Mucosa of descending colon (tissue), 3 donors: ENCODE measurements at regions not wholly inside any gene's neighbourhood (a gene's known extent, or its start where the extent isn't known, plus 50 kb on each side); places are given as distances from the start of the nearest gene placed in this dataset.

Source experiments
- ATAC-seq: fragments of 200-7000 bp; cut with Tn5 transposase; one replicate; pipeline ENCODE4 v1.9.1; 2020; ENCODE audit warnings: mild to moderate bottlenecking, moderate library complexity
- DNase-seq, 3 donors: peaks; one replicate each; pipeline ENCODE4 v3.0.0-alpha.2; 2020
- H3K36me3 ChIP-seq: fragments of 200-600 bp; one replicate; pipeline ENCODE4 v1.8.0; 2021; ENCODE audit warnings: low read depth, mild to moderate bottlenecking
- H3K4me1 ChIP-seq: fragments of 200-600 bp; one replicate; pipeline ENCODE4 v1.8.0; 2021; ENCODE audit warnings: low read depth, mild to moderate bottlenecking
- H3K4me3 ChIP-seq: fragments of 200-600 bp; one replicate; pipeline ENCODE4 v1.8.0; 2021; ENCODE audit warnings: mild to moderate bottlenecking
- H3K9me3 ChIP-seq: fragments of 200-600 bp; one replicate; pipeline ENCODE4 v1.8.0; 2021; ENCODE audit warnings: mild to moderate bottlenecking
- CTCF ChIP-seq: fragments of 200-600 bp; IDR thresholded peaks from one replicate; pipeline ENCODE4 v1.8.0; 2022; ENCODE audit warnings: antibody characterized with exemption, mild to moderate bottlenecking
- intact Hi-C, 2 donors: fragments of 100-400 bp; cut with DNase I in 1 of 2; cut with micrococcal nuclease in 1 of 2; formaldehyde crosslinking; loops; one replicate each; pipeline versions ENCODE4 v1.11.0 to v1.11.1; 2022; cut with DNase I, micrococcal nuclease
- donor health status: DM: no; HTN: no; CAD: no; lungs with moderate emphysema.
- donor health status: DM: no; HTN: no; CAD: no.
- donor health status: DM: no; HTN: yes; CAD: no.

- ATAC-seq, result no peak
- H3K9me3 ChIP-seq, result no peaks in the 10 kb centered on the region
- no peaks in the 10 kb centered on the region for H3K36me3 ChIP-seq
- DNase-seq, result no peak
- TF ChIP-seq CTCF, result no peak
- H3K4me3 ChIP-seq, result no peak overlapping the region
- H3K4me1 ChIP-seq, result no peaks in the 10 kb centered on the region
- intact Hi-C loops, result no loop called here
Measured at GRCh38 chr12:32989705-32990104, 93.1 kb upstream of the PKP2 start.

DNA sequence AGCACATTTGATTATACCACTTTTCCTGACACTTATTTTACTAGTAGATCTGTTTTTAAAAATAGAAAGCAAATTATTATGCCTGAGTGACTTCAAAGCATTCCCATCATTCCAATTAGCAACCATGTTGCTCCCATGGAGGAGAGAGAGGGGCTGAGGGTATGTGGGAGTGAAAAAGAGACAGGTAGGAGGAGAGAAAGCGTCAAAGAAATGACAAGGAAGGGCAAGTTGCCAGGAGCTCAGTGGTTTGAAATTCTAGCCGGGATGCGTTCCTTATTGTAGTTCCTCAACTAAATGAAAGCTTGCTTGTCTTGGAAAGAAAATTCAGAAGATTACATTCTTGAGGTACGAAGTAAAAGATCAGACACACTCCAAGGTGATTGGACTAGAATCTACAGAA is 92.4 kb upstream of the PKP2 start:
- Histone ChIP-seq H3K4me1 (no peaks in the 10 kb centered on the region), H3K4me3 (no peak overlapping the region), H3K36me3 (no peaks in the 10 kb centered on the region), H3K9me3 (no peaks in the 10 kb centered on the region)
- ATAC-seq, result no peak
- no peak for TF ChIP-seq CTCF
- DNase-seq, result no peak
- intact Hi-C loops, result no loop called here

GRCh38 chr12:32987512-32987911 is 90.9 kb upstream of the PKP2 start:
- ATAC-seq (no peak), DNase-seq (no peak)
- no peak for TF ChIP-seq CTCF
- Histone ChIP-seq H3K36me3 (no peaks in the 10 kb centered on the region), H3K9me3 (no peaks in the 10 kb centered on the region), H3K4me1 (no peaks in the 10 kb centered on the region), H3K4me3 (no peak overlapping the region)
- intact Hi-C loops, result no loop called here

- ATAC-seq (no peak), DNase-seq (no peak)
- Histone ChIP-seq H3K9me3 (no peaks in the 10 kb centered on the region), H3K4me3 (no peak overlapping the region), H3K36me3 (no peaks in the 10 kb centered on the region), H3K4me1 (no peaks in the 10 kb centered on the region)
- no peak for TF ChIP-seq CTCF
- intact Hi-C loops, result no loop called here
Measured at GRCh38 chr12:32983968-32984367, 87.4 kb upstream of the PKP2 start.

DNA sequence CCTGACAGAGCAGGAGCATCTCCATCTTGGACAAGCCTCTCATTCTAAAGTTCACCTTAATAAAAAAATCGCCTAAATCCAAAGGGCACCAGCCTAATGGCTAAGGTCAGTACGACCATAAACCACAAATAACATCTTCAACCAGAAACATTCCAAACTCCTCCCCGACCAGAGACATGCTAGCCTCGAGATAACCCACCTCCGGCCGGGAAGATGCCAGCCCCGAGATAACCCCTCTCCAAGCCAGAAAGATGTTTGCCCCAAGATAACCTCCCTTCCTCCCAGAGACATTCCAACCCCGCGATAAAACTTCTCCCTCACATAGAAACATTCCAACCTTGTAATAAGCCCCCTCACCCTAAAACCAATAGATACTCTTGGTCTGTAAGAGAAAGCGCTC is 86.8 kb upstream of the PKP2 start:
- intact Hi-C loops, result no loop called here
- no peak overlapping the region for H3K4me3 ChIP-seq
- H3K4me1 ChIP-seq, result no peaks in the 10 kb centered on the region
- ATAC-seq (no peak), DNase-seq (no peak)
- no peaks in the 10 kb centered on the region for H3K36me3 ChIP-seq
- H3K9me3 ChIP-seq, result no peaks in the 10 kb centered on the region
- no peak for TF ChIP-seq CTCF

DNA sequence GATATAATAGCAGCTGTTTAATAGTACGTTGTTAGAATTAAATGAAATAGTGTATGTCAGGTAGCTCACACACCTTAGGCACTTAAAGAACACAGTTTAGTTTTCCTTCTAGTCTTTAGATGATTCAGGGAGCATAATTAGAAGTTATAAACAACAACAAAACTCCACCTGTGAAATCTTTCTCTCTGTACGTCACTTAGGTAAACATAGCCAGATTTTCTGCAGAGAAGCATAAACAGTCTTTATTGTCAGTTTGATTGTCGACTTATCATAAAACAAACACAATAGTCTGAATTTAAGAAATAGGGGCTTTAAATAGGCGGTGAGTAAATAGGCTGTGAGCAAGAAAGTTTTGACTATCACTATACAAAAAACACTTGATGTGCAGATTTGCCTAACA is 84.6 kb upstream of the PKP2 start:
- Histone ChIP-seq H3K4me3 (no peak overlapping the region), H3K4me1 (no peaks in the 10 kb centered on the region), H3K9me3 (no peaks in the 10 kb centered on the region), H3K36me3 (no peaks in the 10 kb centered on the region)
- intact Hi-C loops, result no loop called here
- ATAC-seq (no peak), DNase-seq (no peak)
- TF ChIP-seq CTCF, result no peak
